Mesenchymal stem cell (in vitro differentiated cells and primary cell): ENCODE measurements at regions not wholly inside any gene's neighbourhood (a gene's known extent, or its start where the extent isn't known, plus 50 kb on each side); places are given as distances from the start of the nearest gene placed in this dataset.

Source experiments
- DNase-seq: peaks from one replicate; pipeline ENCODE4 v3.0.0-alpha.2; 2013
- H2AFZ ChIP-seq: one replicate; pipeline ENCODE4 v1.6.1; 2013; ENCODE audit warnings: low read depth, mild to moderate bottlenecking, control low read depth, inconsistent platforms, low read length, moderate library complexity
- H2AK5ac ChIP-seq: 2 replicates; pipeline ENCODE4 v1.6.1; 2013; ENCODE audit warnings: low read length, moderate library complexity, mild to moderate bottlenecking, inconsistent platforms; ENCODE audit not compliant: severe bottlenecking
- H2BK120ac ChIP-seq: one replicate; pipeline ENCODE4 v1.6.1; 2013; ENCODE audit warnings: low read depth, mild to moderate bottlenecking, inconsistent platforms, low read length, moderate library complexity
- H2BK12ac ChIP-seq, 2 experiments: one replicate each; pipeline ENCODE4 v1.6.1; 2013; ENCODE audit warnings: inconsistent platforms in 2 of 2, low read length in 2 of 2, mild to moderate bottlenecking in 2 of 2, moderate library complexity in 2 of 2, control low read depth in 1 of 2
- H2BK15ac ChIP-seq: one replicate; pipeline ENCODE4 v1.6.1; 2013; ENCODE audit warnings: mild to moderate bottlenecking, low read depth, inconsistent platforms; ENCODE audit not compliant: poor library complexity, severe bottlenecking
- H2BK5ac ChIP-seq: 2 replicates; pipeline ENCODE4 v1.6.1; 2013; ENCODE audit warnings: low read depth, mild to moderate bottlenecking, low read length, control low read depth, inconsistent platforms; ENCODE audit not compliant: poor library complexity, severe bottlenecking
- H3K14ac ChIP-seq, 2 experiments: one replicate each; pipeline ENCODE4 v1.6.1; 2013; ENCODE audit warnings: inconsistent platforms in 2 of 2, low read length in 2 of 2, control low read depth in 1 of 2, mild to moderate bottlenecking in 1 of 2, moderate library complexity in 1 of 2
- H3K18ac ChIP-seq, 2 experiments: one replicate each; pipeline ENCODE4 v1.6.1; 2013; ENCODE audit warnings: inconsistent platforms in 2 of 2, low read length in 2 of 2, control low read depth in 1 of 2, low read depth in 1 of 2, mild to moderate bottlenecking in 1 of 2
- H3K23ac ChIP-seq, 2 experiments: one replicate each; pipeline ENCODE4 v1.6.1; 2013; ENCODE audit warnings: inconsistent platforms in 2 of 2, low read length in 2 of 2, mild to moderate bottlenecking in 2 of 2, moderate library complexity in 2 of 2, control low read depth in 1 of 2
- H3K27ac ChIP-seq: 2 replicates; pipeline ENCODE4 v1.5.1; 2013; ENCODE audit warnings: mild to moderate bottlenecking, moderate library complexity, low read length, control low read depth, inconsistent platforms; ENCODE audit not compliant: poor library complexity, severe bottlenecking
- H3K27me3 ChIP-seq, 2 experiments: 2 replicates each; pipeline versions ENCODE4 v1.6.1 to v1.7.0; 2013; ENCODE audit warnings: low read length in 2 of 2, mild to moderate bottlenecking in 2 of 2, moderate library complexity in 2 of 2, control low read depth in 1 of 2, inconsistent platforms in 1 of 2; ENCODE audit not compliant: control insufficient read depth in 1 of 2, insufficient read depth in 1 of 2
- H3K36me3 ChIP-seq, 2 experiments: 2 replicates each; pipeline versions ENCODE4 v1.6.1 to v1.7.0; 2013; ENCODE audit warnings: low read length in 2 of 2, control low read depth in 1 of 2, inconsistent platforms in 1 of 2, low read depth in 1 of 2, mild to moderate bottlenecking in 1 of 2; ENCODE audit not compliant: insufficient read depth in 2 of 2, control insufficient read depth in 1 of 2
- H3K4ac ChIP-seq, 2 experiments: one replicate each; pipeline ENCODE4 v1.6.1; 2013; ENCODE audit warnings: inconsistent platforms in 2 of 2, low read length in 2 of 2, mild to moderate bottlenecking in 2 of 2, moderate library complexity in 2 of 2, control low read depth in 1 of 2, low read depth in 1 of 2
- H3K4me1 ChIP-seq: 2 replicates; pipeline ENCODE4 v1.6.1; 2013; ENCODE audit warnings: low read depth, low read length, control low read depth; ENCODE audit not compliant: control insufficient read depth, insufficient read depth
- H3K4me2 ChIP-seq: 2 replicates; pipeline ENCODE4 v1.6.1; 2013; ENCODE audit warnings: low read length, mild to moderate bottlenecking, inconsistent platforms; ENCODE audit not compliant: poor library complexity, severe bottlenecking
- H3K4me3 ChIP-seq, 2 experiments: 2 replicates each; pipeline versions ENCODE4 v1.5.1 to v1.7.0; 2013; ENCODE audit warnings: low read length in 2 of 2, mild to moderate bottlenecking in 2 of 2, control low read depth in 1 of 2, low read depth in 1 of 2; ENCODE audit not compliant: insufficient read depth in 1 of 2
- H3K79me1 ChIP-seq: replicated peaks from 2 replicates; pipeline ENCODE4 v1.6.1; 2013; ENCODE audit warnings: mild to moderate bottlenecking, control low read depth, low read length, inconsistent platforms; ENCODE audit not compliant: poor library complexity, severe bottlenecking
- H3K9ac ChIP-seq: 2 replicates; pipeline ENCODE4 v1.7.0; 2013; ENCODE audit warnings: mild to moderate bottlenecking, low read length, moderate library complexity
- H3K9me3 ChIP-seq: 2 replicates; pipeline ENCODE4 v1.7.0; 2013; ENCODE audit warnings: mild to moderate bottlenecking, low read length; ENCODE audit not compliant: control insufficient read depth
- H4K8ac ChIP-seq: one replicate; pipeline ENCODE4 v1.6.1; 2013; ENCODE audit warnings: inconsistent platforms, mild to moderate bottlenecking, low read length, moderate library complexity
- H4K91ac ChIP-seq: one replicate; pipeline ENCODE4 v1.6.1; 2013; ENCODE audit warnings: mild to moderate bottlenecking, low read length, inconsistent platforms
- WGBS: methylation state at CpG from one replicate; pipeline ENCODE4 v1.1.7; 2013; ENCODE audit warnings: mixed read lengths; 5-methylcytosine and 5-hydroxymethylcytosine counted together

GRCh38 chr2:164127971-164128527 is 392.2 kb upstream of the FIGN start:
- DNase-seq = no peak
- 88% methylated on average over 5 of the region's 9 CpGs for WGBS
- Histone ChIP-seq H3K4me1 (no peaks in the 10 kb centered on the region), H3K4ac (no peak overlapping the region), H3K27ac (no peak overlapping the region), H2BK12ac (no peak overlapping the region), H2BK15ac (no peak overlapping the region), H2BK5ac (no peak overlapping the region), H3K4me3 (no peak overlapping the region), H3K4me2 (no peak overlapping the region), H3K23ac (no peak overlapping the region), H2AK5ac (no peak overlapping the region), H3K36me3 (no peaks in the 10 kb centered on the region), H3K27me3 (no peaks in the 10 kb centered on the region), H4K91ac (no peak overlapping the region), H3K9me3 (no peaks in the 10 kb centered on the region), H3K79me1 (no peaks in the 10 kb centered on the region), H3K9ac (no peak overlapping the region), H2BK120ac (no peak overlapping the region), H3K18ac (no peak overlapping the region), H4K8ac (no peak overlapping the region), H2AFZ (no peak overlapping the region), H3K14ac (no peak overlapping the region)

- Histone ChIP-seq H3K18ac (no peak overlapping the region), H2BK12ac (no peak overlapping the region), H2AFZ (no peak overlapping the region), H3K4me2 (no peak overlapping the region), H3K4me1 (no peaks in the 10 kb centered on the region), H3K4me3 (no peak overlapping the region), H2BK120ac (no peak overlapping the region), H2BK5ac (no peak overlapping the region), H3K36me3 (no peaks in the 10 kb centered on the region), H3K4ac (no peak overlapping the region), H3K79me1 (no peaks in the 10 kb centered on the region), H2BK15ac (no peak overlapping the region), H3K9ac (no peak overlapping the region), H3K23ac (no peak overlapping the region), H3K14ac (no peak overlapping the region), H2AK5ac (no peak overlapping the region), H4K91ac (no peak overlapping the region), H3K27me3 (no peaks in the 10 kb centered on the region), H4K8ac (no peak overlapping the region), H3K9me3 (no peaks in the 10 kb centered on the region), H3K27ac (no peak overlapping the region)
- peak; percentile 9 for DNase-seq
- WGBS = 99% methylated on average over 7 of the region's 7 CpGs
Measured at GRCh38 chr2:164126960-164127660, 391.3 kb upstream of the FIGN start.

- Histone ChIP-seq H3K18ac (no peak overlapping the region), H2AK5ac (no peak overlapping the region), H3K9ac (no peak overlapping the region), H2BK15ac (no peak overlapping the region), H3K79me1 (no peaks in the 10 kb centered on the region), H2AFZ (no peak overlapping the region), H4K8ac (no peak overlapping the region), H3K9me3 (no peaks in the 10 kb centered on the region), H3K23ac (no peak overlapping the region), H2BK120ac (no peak overlapping the region), H3K36me3 (no peaks in the 10 kb centered on the region), H3K4ac (no peak overlapping the region), H3K4me3 (no peak overlapping the region), H2BK5ac (no peak overlapping the region), H3K27me3 (no peaks in the 10 kb centered on the region), H3K4me2 (no peak overlapping the region), H3K27ac (no peak overlapping the region), H2BK12ac (no peak overlapping the region), H3K4me1 (no peaks in the 10 kb centered on the region), H4K91ac (no peak overlapping the region), H3K14ac (no peak overlapping the region)
- WGBS = 92% methylated on average over 4 of the region's 4 CpGs
- DNase-seq = no peak
Measured at GRCh38 chr2:164115806-164116205, 380.0 kb upstream of the FIGN start.

- no peaks in the 10 kb centered on the region for H3K9me3 ChIP-seq
- H3K9ac ChIP-seq = no peak overlapping the region
- H3K4ac ChIP-seq = no peak overlapping the region
- no peak overlapping the region for H2BK15ac ChIP-seq
- H2AFZ ChIP-seq = no peak overlapping the region
- H3K27ac ChIP-seq = no peak overlapping the region
- no peaks in the 10 kb centered on the region for H3K36me3 ChIP-seq
- H2BK120ac ChIP-seq = no peak overlapping the region
- H3K14ac ChIP-seq = no peak overlapping the region
- no peak overlapping the region for H3K18ac ChIP-seq
- no peak for DNase-seq
- H3K79me1 ChIP-seq = no peaks in the 10 kb centered on the region
- H2BK12ac ChIP-seq = no peak overlapping the region
- H4K91ac ChIP-seq = no peak overlapping the region
- H2BK5ac ChIP-seq = no peak overlapping the region
- H3K23ac ChIP-seq = no peak overlapping the region
- H2AK5ac ChIP-seq = no peak overlapping the region
- H4K8ac ChIP-seq = no peak overlapping the region
- H3K4me2 ChIP-seq = no peak overlapping the region
- H3K27me3 ChIP-seq = no peaks in the 10 kb centered on the region
- no peaks in the 10 kb centered on the region for H3K4me1 ChIP-seq
- H3K4me3 ChIP-seq = no peak overlapping the region
Measured at GRCh38 chr2:164114937-164115336, 379.1 kb upstream of the FIGN start.
